ENCODE measurements at regions not wholly inside any gene's neighbourhood (a gene's known extent, or its start where the extent isn't known, plus 50 kb on each side); places are given as distances from the start of the nearest gene placed in this dataset.

DNA sequence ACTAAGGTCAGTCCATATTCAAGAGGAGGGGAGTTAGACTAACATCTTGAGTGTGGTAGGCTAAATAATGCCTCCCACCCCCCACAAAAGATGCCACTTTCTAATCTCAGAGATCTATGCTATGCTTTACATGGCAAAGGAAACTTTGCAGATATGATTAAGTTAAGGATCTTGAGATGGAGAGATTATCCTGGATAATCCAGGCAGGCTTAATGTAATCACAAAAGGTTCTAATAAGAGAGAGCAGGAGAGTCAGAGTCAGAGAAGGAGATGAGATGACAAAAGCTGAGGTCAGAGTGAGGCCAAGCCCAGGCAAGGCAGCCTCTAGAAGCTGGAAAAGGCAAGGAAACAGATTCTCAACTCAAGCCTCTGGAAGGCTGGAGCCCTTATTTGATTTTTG, 1011.6 kb downstream of the PCDH9 start:
- TF ChIP-seq, protein P1, sequence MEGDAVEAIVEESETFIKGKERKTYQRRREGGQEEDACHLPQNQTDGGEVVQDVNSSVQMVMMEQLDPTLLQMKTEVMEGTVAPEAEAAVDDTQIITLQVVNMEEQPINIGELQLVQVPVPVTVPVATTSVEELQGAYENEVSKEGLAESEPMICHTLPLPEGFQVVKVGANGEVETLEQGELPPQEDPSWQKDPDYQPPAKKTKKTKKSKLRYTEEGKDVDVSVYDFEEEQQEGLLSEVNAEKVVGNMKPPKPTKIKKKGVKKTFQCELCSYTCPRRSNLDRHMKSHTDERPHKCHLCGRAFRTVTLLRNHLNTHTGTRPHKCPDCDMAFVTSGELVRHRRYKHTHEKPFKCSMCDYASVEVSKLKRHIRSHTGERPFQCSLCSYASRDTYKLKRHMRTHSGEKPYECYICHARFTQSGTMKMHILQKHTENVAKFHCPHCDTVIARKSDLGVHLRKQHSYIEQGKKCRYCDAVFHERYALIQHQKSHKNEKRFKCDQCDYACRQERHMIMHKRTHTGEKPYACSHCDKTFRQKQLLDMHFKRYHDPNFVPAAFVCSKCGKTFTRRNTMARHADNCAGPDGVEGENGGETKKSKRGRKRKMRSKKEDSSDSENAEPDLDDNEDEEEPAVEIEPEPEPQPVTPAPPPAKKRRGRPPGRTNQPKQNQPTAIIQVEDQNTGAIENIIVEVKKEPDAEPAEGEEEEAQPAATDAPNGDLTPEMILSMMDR (IDR thresholded peaks at IDR 0.05), result no peak
- no peak for TF ChIP-seq POLR2A (IDR thresholded peaks at IDR 0.05)
